GM12878 (cell line): ENCODE measurements at regions not wholly inside any gene's neighbourhood (a gene's known extent, or its start where the extent isn't known, plus 50 kb on each side); places are given as distances from the start of the nearest gene placed in this dataset.

Experiments
- CBX5 ChIP-seq: sonication (generic); IDR thresholded peaks from 2 replicates; pipeline ENCODE4 v1.6.1; 2016; ENCODE audit warnings: low read depth, moderate library complexity, mild to moderate bottlenecking, inconsistent platforms
- CTCF ChIP-seq, 3 experiments: IDR thresholded peaks in 2 of 3; conservative IDR thresholded peaks in 1 of 3; 2 replicates each; pipeline ENCODE4 v1.5.1; 2011; ENCODE audit warnings: low read depth in 3 of 3, low read length in 3 of 3, mild to moderate bottlenecking in 3 of 3, control low read depth in 2 of 3, moderate library complexity in 2 of 3, inconsistent platforms in 1 of 3, mixed read lengths in 1 of 3; ENCODE audit not compliant: control insufficient read depth in 2 of 3, insufficient read depth in 1 of 3; ENCODE audit errors: extremely low read depth in 1 of 3
- EP300 ChIP-seq, 2 experiments: fragments of 150-350 bp in 1 of 2; IDR thresholded peaks; 2 replicates each; pipeline ENCODE4 v1.6.1; 2011 to 2012; ENCODE audit warnings: low read depth in 2 of 2, low read length in 2 of 2, borderline replicate concordance in 1 of 2, improper control_type of control experiment in 1 of 2, inconsistent platforms in 1 of 2; ENCODE audit not compliant: control insufficient read depth in 1 of 2
- FOXM1 ChIP-seq: IDR thresholded peaks from 2 replicates; pipeline ENCODE4 v1.6.1; 2012; ENCODE audit warnings: low read depth, mild to moderate bottlenecking, inconsistent platforms, low read length, moderate library complexity
- JUND ChIP-seq: IDR thresholded peaks from 2 replicates; pipeline ENCODE4 v1.6.1; 2012; ENCODE audit warnings: low read depth, mild to moderate bottlenecking, low read length, improper control_type of control experiment, moderate library complexity
- NFYA ChIP-seq: IDR thresholded peaks from 2 replicates; pipeline ENCODE4 v1.6.1; 2011; ENCODE audit warnings: low read depth, mild to moderate bottlenecking, low read length, improper control_type of control experiment, borderline replicate concordance
- NRF1 ChIP-seq: conservative IDR thresholded peaks from 2 replicates; pipeline ENCODE4 v1.6.1; 2011; ENCODE audit warnings: mild to moderate bottlenecking, low read depth, low read length, improper control_type of control experiment
- POLR2A ChIP-seq: IDR thresholded peaks from 2 replicates; pipeline ENCODE4 v1.6.1; 2011; ENCODE audit warnings: low read depth, mild to moderate bottlenecking, low read length
- POLR2AphosphoS5 ChIP-seq: IDR thresholded peaks from 2 replicates; pipeline ENCODE4 v1.6.1; 2011; ENCODE audit warnings: mild to moderate bottlenecking, low read length, inconsistent platforms
- POU2F2 ChIP-seq: IDR thresholded peaks from 3 replicates; pipeline ENCODE4 v1.6.1; 2011; ENCODE audit warnings: low read depth, mild to moderate bottlenecking, low read length, borderline replicate concordance
- RELA ChIP-seq: fragments of 450-650 bp; IDR thresholded peaks from 2 replicates; pipeline ENCODE4 v1.8.0; 2014; ENCODE audit warnings: borderline replicate concordance; ENCODE audit not compliant: partially characterized antibody
- ZBED1 ChIP-seq: IDR thresholded peaks from 2 replicates; pipeline ENCODE4 v1.6.1; 2016; ENCODE audit warnings: borderline replicate concordance
- ZNF274 ChIP-seq: IDR thresholded peaks from one replicate; pipeline ENCODE4 v1.8.0; 2011; ENCODE audit not compliant: insufficient read length, insufficient read depth
- TF ChIP-seq, protein P1 (sequence below): IDR thresholded peaks from 2 replicates; pipeline ENCODE4 v1.6.1; 2012; ENCODE audit warnings: mild to moderate bottlenecking, low read depth, low read length

- no peak for TF ChIP-seq FOXM1
- TF ChIP-seq CBX5, result no peak
- TF ChIP-seq JUND, result no peak
- TF ChIP-seq POLR2AphosphoS5, result no peak
- TF ChIP-seq RELA, result no peak
- no peak for TF ChIP-seq NFYA
- no peak for TF ChIP-seq ZBED1
- TF ChIP-seq ZNF274, result no peak
- TF ChIP-seq POU2F2, result no peak
- TF ChIP-seq EP300 (IDR thresholded peaks at IDR 0.05; ENCODE audit: borderline replicate concordance in 1 of 2, control insufficient read depth in 1 of 2, low read depth in 2 of 2, low read length in 2 of 2), result no peak
- TF ChIP-seq NRF1, result no peak
- TF ChIP-seq, protein P1, sequence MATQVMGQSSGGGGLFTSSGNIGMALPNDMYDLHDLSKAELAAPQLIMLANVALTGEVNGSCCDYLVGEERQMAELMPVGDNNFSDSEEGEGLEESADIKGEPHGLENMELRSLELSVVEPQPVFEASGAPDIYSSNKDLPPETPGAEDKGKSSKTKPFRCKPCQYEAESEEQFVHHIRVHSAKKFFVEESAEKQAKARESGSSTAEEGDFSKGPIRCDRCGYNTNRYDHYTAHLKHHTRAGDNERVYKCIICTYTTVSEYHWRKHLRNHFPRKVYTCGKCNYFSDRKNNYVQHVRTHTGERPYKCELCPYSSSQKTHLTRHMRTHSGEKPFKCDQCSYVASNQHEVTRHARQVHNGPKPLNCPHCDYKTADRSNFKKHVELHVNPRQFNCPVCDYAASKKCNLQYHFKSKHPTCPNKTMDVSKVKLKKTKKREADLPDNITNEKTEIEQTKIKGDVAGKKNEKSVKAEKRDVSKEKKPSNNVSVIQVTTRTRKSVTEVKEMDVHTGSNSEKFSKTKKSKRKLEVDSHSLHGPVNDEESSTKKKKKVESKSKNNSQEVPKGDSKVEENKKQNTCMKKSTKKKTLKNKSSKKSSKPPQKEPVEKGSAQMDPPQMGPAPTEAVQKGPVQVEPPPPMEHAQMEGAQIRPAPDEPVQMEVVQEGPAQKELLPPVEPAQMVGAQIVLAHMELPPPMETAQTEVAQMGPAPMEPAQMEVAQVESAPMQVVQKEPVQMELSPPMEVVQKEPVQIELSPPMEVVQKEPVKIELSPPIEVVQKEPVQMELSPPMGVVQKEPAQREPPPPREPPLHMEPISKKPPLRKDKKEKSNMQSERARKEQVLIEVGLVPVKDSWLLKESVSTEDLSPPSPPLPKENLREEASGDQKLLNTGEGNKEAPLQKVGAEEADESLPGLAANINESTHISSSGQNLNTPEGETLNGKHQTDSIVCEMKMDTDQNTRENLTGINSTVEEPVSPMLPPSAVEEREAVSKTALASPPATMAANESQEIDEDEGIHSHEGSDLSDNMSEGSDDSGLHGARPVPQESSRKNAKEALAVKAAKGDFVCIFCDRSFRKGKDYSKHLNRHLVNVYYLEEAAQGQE, result no peak
- no peak for TF ChIP-seq POLR2A
- no peak for TF ChIP-seq CTCF (IDR thresholded peaks at IDR 0.05 in 2 of 3, conservative IDR thresholded peaks at IDR 0.05 in 1 of 3; ENCODE audit: control insufficient read depth in 2 of 3, extremely low read depth in 1 of 3, insufficient read depth in 1 of 3, low read depth in 3 of 3, low read length in 3 of 3)
Observed at GRCh38 chr1:47498551-47498950, 60.7 kb downstream of the FOXD2 start.
